ENCODE measurements at regions not wholly inside any gene's neighbourhood (a gene's known extent, or its start where the extent isn't known, plus 50 kb on each side); places are given as distances from the start of the nearest gene placed in this dataset.

- no peak for TF ChIP-seq CTCF (IDR thresholded peaks at IDR 0.05; ENCODE audit: low read length, missing control alignments)
- H3K4me3 ChIP-seq (replicated peaks; ENCODE audit: low read depth, low read length) = no peak overlapping the region
- peak; percentile 33 for DNase-seq (ENCODE audit: low read depth)
Observed at GRCh38 chr2:150046211-150046610, 441.3 kb downstream of the RND3 start.

- H3K4me3 ChIP-seq (replicated peaks; ENCODE audit: low read depth, low read length) = no peak overlapping the region
- TF ChIP-seq CTCF (IDR thresholded peaks at IDR 0.05; ENCODE audit: low read length, missing control alignments) = no peak
- no peak for DNase-seq (ENCODE audit: low read depth)
Observed at GRCh38 chr2:150045601-150046000, 441.9 kb downstream of the RND3 start.

- H3K4me3 ChIP-seq (replicated peaks; ENCODE audit: low read depth, low read length) = no peak overlapping the region
- TF ChIP-seq CTCF (IDR thresholded peaks at IDR 0.05; ENCODE audit: low read length, missing control alignments) = no peak
- no peak for DNase-seq (ENCODE audit: low read depth)
Observed at GRCh38 chr2:150043172-150043500, 444.3 kb downstream of the RND3 start.

- TF ChIP-seq CTCF (IDR thresholded peaks at IDR 0.05; ENCODE audit: low read length, missing control alignments) = no peak
- H3K4me3 ChIP-seq (replicated peaks; ENCODE audit: low read depth, low read length) = no peak overlapping the region
- DNase-seq (ENCODE audit: low read depth) = no peak
Observed at GRCh38 chr2:150042500-150043171, 444.8 kb downstream of the RND3 start.

- DNase-seq (ENCODE audit: low read depth) = peak; percentile 50
- H3K4me3 ChIP-seq (replicated peaks; ENCODE audit: low read depth, low read length) = no peak overlapping the region
- TF ChIP-seq CTCF (IDR thresholded peaks at IDR 0.05; ENCODE audit: low read length, missing control alignments) = no peak
Observed at GRCh38 chr2:150041722-150042425, 445.6 kb downstream of the RND3 start.

- no peak for DNase-seq (ENCODE audit: low read depth)
- no peak overlapping the region for H3K4me3 ChIP-seq (replicated peaks; ENCODE audit: low read depth, low read length)
- no peak for TF ChIP-seq CTCF (IDR thresholded peaks at IDR 0.05; ENCODE audit: low read length, missing control alignments)
Observed at GRCh38 chr2:150036622-150037021, 449.0 kb upstream of the MMADHC start.

GRCh38 chr2:150034665-150035064 is 447.1 kb upstream of the MMADHC start:
- DNase-seq (ENCODE audit: low read depth) = no peak
- no peak overlapping the region for H3K4me3 ChIP-seq (replicated peaks; ENCODE audit: low read depth, low read length)
- TF ChIP-seq CTCF (IDR thresholded peaks at IDR 0.05; ENCODE audit: low read length, missing control alignments) = no peak
